ENCODE measurements at regions not wholly inside any gene's neighbourhood (a gene's known extent, or its start where the extent isn't known, plus 50 kb on each side); places are given as distances from the start of the nearest gene placed in this dataset.

- no peak overlapping the region for H3K4me2 ChIP-seq (ENCODE audit: insufficient read depth, low read length)
- H3K4me1 ChIP-seq (ENCODE audit: control insufficient read depth, extremely low read depth, insufficient read depth, low read length): no peaks in the 10 kb centered on the region
- no peak overlapping the region for H2AFZ ChIP-seq (ENCODE audit: low read depth, low read length)
- intact Hi-C loops (cut with micrococcal nuclease): no loop called here
- no peaks in the 10 kb centered on the region for H3K9me1 ChIP-seq (replicated peaks; ENCODE audit: control insufficient read depth, extremely low read depth, insufficient read depth, low read length)
- no peaks in the 10 kb centered on the region for H4K20me1 ChIP-seq (replicated peaks; ENCODE audit: control insufficient read depth, extremely low read depth, insufficient read depth, low read length)
- H3K36me3 ChIP-seq (ENCODE audit: control insufficient read depth in 2 of 2, extremely low read depth in 1 of 2, insufficient read depth in 2 of 2, low read length in 2 of 2): no peaks in the 10 kb centered on the region
- FAIRE-seq: no peak
- H3K79me2 ChIP-seq (ENCODE audit: control insufficient read depth, insufficient read depth, low read length): no peaks in the 10 kb centered on the region
- H3K9ac ChIP-seq (replicated peaks; ENCODE audit: extremely low read depth, insufficient read depth, low read length): no peak overlapping the region
- H3K27ac ChIP-seq (ENCODE audit: insufficient read depth, low read depth, low read length): no peak overlapping the region
- no peaks in the 10 kb centered on the region for H3K9me3 ChIP-seq (replicated peaks; ENCODE audit: control insufficient read depth, insufficient read depth, low read length)
- DNase-seq (ENCODE audit: low read depth, low spot score): no peak
- CTCF ChIA-PET: no interaction called here
- POLR2A ChIA-PET: no interaction called here
- no peaks in the 10 kb centered on the region for H3K27me3 ChIP-seq (ENCODE audit: control insufficient read depth in 2 of 2, insufficient read depth in 2 of 2, low read length in 2 of 2)
- H3K4me3 ChIP-seq (replicated peaks in 1 of 3; ENCODE audit: insufficient read depth in 1 of 3, low read depth in 1 of 3, low read length in 3 of 3): no peak overlapping the region
- dilution Hi-C loops (cut with MboI; ENCODE audit: extremely low pct_ligation_motif_present, low sequenced_read_pairs): no loop called here
- no TSS peak for BruUV-seq (replicated peaks)
- TF ChIP-seq FOS (IDR thresholded peaks at IDR 0.05; ENCODE audit: borderline replicate concordance, insufficient read depth, low read length): no peak
- no peak for TF ChIP-seq POLR2A (IDR thresholded peaks at IDR 0.05; ENCODE audit: low read depth, low read length)
- TF ChIP-seq JUN (IDR thresholded peaks at IDR 0.05; ENCODE audit: borderline replicate concordance, insufficient read depth, insufficient read length, low read depth): no peak
- TF ChIP-seq MAX (IDR thresholded peaks at IDR 0.05; ENCODE audit: insufficient read depth, insufficient read length): no peak
- no peak for TF ChIP-seq POLR2AphosphoS5 (IDR thresholded peaks at IDR 0.05; ENCODE audit: insufficient read depth, low read depth, low read length)
- no peak for TF ChIP-seq MYC (IDR thresholded peaks at IDR 0.05; ENCODE audit: low read depth, low read length)
- TF ChIP-seq, protein P1, sequence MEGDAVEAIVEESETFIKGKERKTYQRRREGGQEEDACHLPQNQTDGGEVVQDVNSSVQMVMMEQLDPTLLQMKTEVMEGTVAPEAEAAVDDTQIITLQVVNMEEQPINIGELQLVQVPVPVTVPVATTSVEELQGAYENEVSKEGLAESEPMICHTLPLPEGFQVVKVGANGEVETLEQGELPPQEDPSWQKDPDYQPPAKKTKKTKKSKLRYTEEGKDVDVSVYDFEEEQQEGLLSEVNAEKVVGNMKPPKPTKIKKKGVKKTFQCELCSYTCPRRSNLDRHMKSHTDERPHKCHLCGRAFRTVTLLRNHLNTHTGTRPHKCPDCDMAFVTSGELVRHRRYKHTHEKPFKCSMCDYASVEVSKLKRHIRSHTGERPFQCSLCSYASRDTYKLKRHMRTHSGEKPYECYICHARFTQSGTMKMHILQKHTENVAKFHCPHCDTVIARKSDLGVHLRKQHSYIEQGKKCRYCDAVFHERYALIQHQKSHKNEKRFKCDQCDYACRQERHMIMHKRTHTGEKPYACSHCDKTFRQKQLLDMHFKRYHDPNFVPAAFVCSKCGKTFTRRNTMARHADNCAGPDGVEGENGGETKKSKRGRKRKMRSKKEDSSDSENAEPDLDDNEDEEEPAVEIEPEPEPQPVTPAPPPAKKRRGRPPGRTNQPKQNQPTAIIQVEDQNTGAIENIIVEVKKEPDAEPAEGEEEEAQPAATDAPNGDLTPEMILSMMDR (IDR thresholded peaks at IDR 0.05; ENCODE audit: extremely low read depth in 1 of 2, insufficient read depth in 1 of 2, low read depth in 1 of 2, low read length in 2 of 2): no peak
- TF ChIP-seq GATA2 (IDR thresholded peaks at IDR 0.05; ENCODE audit: insufficient read depth, insufficient read length, low read depth, low read length): no peak
- no peak for TF ChIP-seq EZH2 (IDR thresholded peaks at IDR 0.05; ENCODE audit: borderline replicate concordance, low read depth, low read length, severe bottlenecking)
Observed at GRCh38 chr1:90502194-90502593, 214.9 kb downstream of the BARHL2 start.

Measured in endothelial cell of umbilical vein (primary cell).